HUES48 (cell line): ENCODE measurements at regions not wholly inside any gene's neighbourhood (a gene's known extent, or its start where the extent isn't known, plus 50 kb on each side); places are given as distances from the start of the nearest gene placed in this dataset.
A peak's percentile ranks its signal among the peaks of the same experiment; 100 is the strongest.
"Not testable (repeated sequence)": the region's sequence is repeated elsewhere in the genome, so short reads cannot be mapped to it uniquely, and the experiment has no call there.

Experiments
- H3K27ac ChIP-seq: one replicate; pipeline ENCODE4 v1.7.0; 2013; ENCODE audit warnings: low read depth, low read length, inconsistent platforms
- H3K27me3 ChIP-seq: 2 replicates; pipeline ENCODE4 v1.6.1; 2013; ENCODE audit warnings: mild to moderate bottlenecking, low read length; ENCODE audit not compliant: control insufficient read depth, insufficient read depth
- H3K36me3 ChIP-seq: 2 replicates; pipeline ENCODE4 v1.6.1; 2013; ENCODE audit warnings: low read length; ENCODE audit not compliant: control insufficient read depth, insufficient read depth
- H3K4me1 ChIP-seq: 2 replicates; pipeline ENCODE4 v1.6.1; 2013; ENCODE audit warnings: mild to moderate bottlenecking, low read length; ENCODE audit not compliant: control insufficient read depth, insufficient read depth
- H3K4me3 ChIP-seq: 2 replicates; pipeline ENCODE4 v1.5.1; 2013; ENCODE audit warnings: mild to moderate bottlenecking, low read depth, low read length
- H3K9ac ChIP-seq: 2 replicates; pipeline ENCODE4 v1.6.1; 2013; ENCODE audit warnings: mild to moderate bottlenecking, low read depth, low read length, moderate library complexity
- H3K9me3 ChIP-seq: 2 replicates; pipeline ENCODE4 v1.6.1; 2013; ENCODE audit warnings: low read length; ENCODE audit not compliant: control insufficient read depth, insufficient read depth

- no peak overlapping the region for H3K9ac ChIP-seq
- H3K36me3 ChIP-seq = no peaks in the 10 kb centered on the region
- H3K27ac ChIP-seq = no peak overlapping the region
- H3K9me3 ChIP-seq = peaks cover 2% of the 10 kb centered on the region; the same call in 1 of the 2 replicates
- H3K27me3 ChIP-seq = no peaks in the 10 kb centered on the region
- no peak overlapping the region for H3K4me3 ChIP-seq
- 0 out of 2 replicates have a peak, but pooled peaks cover 10% of the 10 kb centered on the region for H3K4me1 ChIP-seq
Measured at GRCh38 chr6:86487660-86488221, 449.6 kb upstream of the HTR1E start.

GRCh38 chr6:86478316-86478715, 459.0 kb upstream of the HTR1E start:
- H3K9ac ChIP-seq, H3K27me3 ChIP-seq: not testable (repeated sequence)
- H3K27ac ChIP-seq = peak overlapping the region; percentile 12

GRCh38 chr6:86477500-86478148, 459.7 kb upstream of the HTR1E start:
- no peak overlapping the region for H3K4me3 ChIP-seq
- H3K27ac ChIP-seq = peak overlapping the region; percentile 12
- no peaks in the 10 kb centered on the region for H3K4me1 ChIP-seq

More at GRCh38 chr6:86478316-86478715, 459.0 kb upstream of the HTR1E start:
- not testable (repeated sequence) for H3K36me3 ChIP-seq, H3K4me1 ChIP-seq, H3K4me3 ChIP-seq, H3K9me3 ChIP-seq

GRCh38 chr6:86476311-86476710, 461.0 kb upstream of the HTR1E start:
- no peak overlapping the region for H3K9ac ChIP-seq
- no peak overlapping the region for H3K27ac ChIP-seq
- no peaks in the 10 kb centered on the region for H3K36me3 ChIP-seq
- no peaks in the 10 kb centered on the region for H3K27me3 ChIP-seq
- H3K4me3 ChIP-seq = no peak overlapping the region
- 0 out of 2 replicates have a peak, but pooled peaks cover 2% of the 10 kb centered on the region for H3K9me3 ChIP-seq
- no peaks in the 10 kb centered on the region for H3K4me1 ChIP-seq

More at GRCh38 chr6:86477500-86478148, 459.7 kb upstream of the HTR1E start:
- Histone ChIP-seq H3K9ac (no peak overlapping the region), H3K36me3 (no peaks in the 10 kb centered on the region), H3K27me3 (no peaks in the 10 kb centered on the region), H3K9me3 (no peaks in the 10 kb centered on the region)

- no peak overlapping the region for H3K27ac ChIP-seq
- H3K9me3 ChIP-seq = 0 out of 2 replicates have a peak, but pooled peaks cover 2% of the 10 kb centered on the region
- H3K9ac ChIP-seq = no peak overlapping the region
- H3K4me3 ChIP-seq = no peak overlapping the region
- no peaks in the 10 kb centered on the region for H3K27me3 ChIP-seq
- no peaks in the 10 kb centered on the region for H3K4me1 ChIP-seq
- no peaks in the 10 kb centered on the region for H3K36me3 ChIP-seq
Measured at GRCh38 chr6:86474081-86474480, 463.2 kb upstream of the HTR1E start.

- Histone ChIP-seq H3K4me3 (no peak overlapping the region), H3K9me3 (peaks cover 2% of the 10 kb centered on the region; the same call in 1 of the 2 replicates), H3K9ac (no peak overlapping the region), H3K4me1 (no peaks in the 10 kb centered on the region), H3K27me3 (no peaks in the 10 kb centered on the region), H3K36me3 (no peaks in the 10 kb centered on the region), H3K27ac (no peak overlapping the region)
Measured at GRCh38 chr6:86471791-86472190, 465.5 kb upstream of the HTR1E start.

- peaks cover 12% of the 10 kb centered on the region; the same call in 1 of the 2 replicates for H3K9me3 ChIP-seq
Measured at GRCh38 chr6:86459978-86460377, 477.4 kb upstream of the HTR1E start.

GRCh38 chr6:86456821-86457220, 480.5 kb upstream of the HTR1E start:
- Histone ChIP-seq H3K9ac (no peak overlapping the region), H3K27me3 (no peaks in the 10 kb centered on the region), H3K36me3 (no peaks in the 10 kb centered on the region), H3K27ac (no peak overlapping the region), H3K9me3 (peaks cover 26% of the 10 kb centered on the region), H3K4me3 (no peak overlapping the region), H3K4me1 (no peaks in the 10 kb centered on the region)

More at GRCh38 chr6:86459978-86460377, 477.4 kb upstream of the HTR1E start:
- H3K9ac ChIP-seq = no peak overlapping the region
- no peaks in the 10 kb centered on the region for H3K36me3 ChIP-seq
- H3K4me1 ChIP-seq = no peaks in the 10 kb centered on the region
- no peak overlapping the region for H3K4me3 ChIP-seq
- H3K27ac ChIP-seq = no peak overlapping the region
- H3K27me3 ChIP-seq = no peaks in the 10 kb centered on the region

- Histone ChIP-seq H3K4me3 (no peak overlapping the region), H3K27me3 (no peaks in the 10 kb centered on the region), H3K9me3 (peaks cover 20% of the 10 kb centered on the region), H3K27ac (no peak overlapping the region), H3K9ac (no peak overlapping the region), H3K36me3 (no peaks in the 10 kb centered on the region), H3K4me1 (no peaks in the 10 kb centered on the region)
Measured at GRCh38 chr6:86453232-86453631, 484.1 kb upstream of the HTR1E start.

GRCh38 chr6:86448398-86448797, 488.9 kb upstream of the HTR1E start:
- Histone ChIP-seq H3K4me3 (no peak overlapping the region), H3K9me3 (peaks cover 3% of the 10 kb centered on the region), H3K27me3 (no peaks in the 10 kb centered on the region), H3K9ac (no peak overlapping the region), H3K36me3 (no peaks in the 10 kb centered on the region), H3K27ac (no peak overlapping the region), H3K4me1 (no peaks in the 10 kb centered on the region)

- H3K27me3 ChIP-seq = no peaks in the 10 kb centered on the region
- no peaks in the 10 kb centered on the region for H3K36me3 ChIP-seq
- H3K27ac ChIP-seq = no peak overlapping the region
- H3K9ac ChIP-seq = no peak overlapping the region
- no peak overlapping the region for H3K4me3 ChIP-seq
- H3K9me3 ChIP-seq = no peaks in the 10 kb centered on the region
- H3K4me1 ChIP-seq = no peaks in the 10 kb centered on the region
Measured at GRCh38 chr6:86440608-86441007, 496.7 kb upstream of the HTR1E start.
